ENCODE measurements at regions not wholly inside any gene's neighbourhood (a gene's known extent, or its start where the extent isn't known, plus 50 kb on each side); places are given as distances from the start of the nearest gene placed in this dataset.

GRCh38 chr6:138610816-138611215 is 111.5 kb upstream of the NHSL1 start:
- TF ChIP-seq TAF1 (IDR thresholded peaks at IDR 0.05; ENCODE audit: low read depth, low read length) (no peak), POLR2AphosphoS5 (IDR thresholded peaks at IDR 0.05; ENCODE audit: low read depth, low read length) (no peak), POLR2A (IDR thresholded peaks at IDR 0.05; ENCODE audit: low read depth, low read length) (no peak), SPI1 (IDR thresholded peaks at IDR 0.05; ENCODE audit: low read depth, low read length) (no peak)
